Lung microvascular endothelial cell (primary cell): ENCODE measurements at regions not wholly inside any gene's neighbourhood (a gene's known extent, or its start where the extent isn't known, plus 50 kb on each side); places are given as distances from the start of the nearest gene placed in this dataset.
"Not testable (repeated sequence)": the region's sequence is repeated elsewhere in the genome, so short reads cannot be mapped to it uniquely, and the experiment has no call there.

Experiments used
- DNase-seq, 2 donors: peaks; one replicate each; pipeline versions ENCODE4 v3.0.0 to v3.0.0-alpha.2; 2010; ENCODE audit warnings: low read depth in 2 of 2

- DNase-seq = no peak
Observed at GRCh38 chr2:208929139-208929864, 494.5 kb upstream of the MAP2 start.

- DNase-seq = no peak
Observed at GRCh38 chr2:208929894-208930427, 493.9 kb upstream of the MAP2 start.

- no peak for DNase-seq
Observed at GRCh38 chr2:208935531-208935930, 488.3 kb upstream of the MAP2 start.

GRCh38 chr2:208937521-208937920 lies 486.3 kb upstream of the MAP2 start:
- no peak for DNase-seq

- no peak for DNase-seq
Observed at GRCh38 chr2:208939852-208940251, 484.0 kb upstream of the MAP2 start.

- no peak for DNase-seq
Observed at GRCh38 chr2:208945719-208946256, 478.1 kb upstream of the MAP2 start.

- DNase-seq = no peak
Observed at GRCh38 chr2:208948073-208948472, 475.8 kb upstream of the MAP2 start.

- no peak for DNase-seq
Observed at GRCh38 chr2:208970070-208970469, 453.8 kb upstream of the MAP2 start.

GRCh38 chr2:208977582-208977981 lies 446.3 kb upstream of the MAP2 start:
- no peak for DNase-seq

GRCh38 chr2:208978946-208979345 lies 444.9 kb upstream of the MAP2 start:
- no peak for DNase-seq

GRCh38 chr2:208980321-208980720 lies 443.5 kb upstream of the MAP2 start:
- no peak for DNase-seq

- DNase-seq = no peak
Observed at GRCh38 chr2:208982831-208983230, 441.0 kb upstream of the MAP2 start.

GRCh38 chr2:208983486-208983885 lies 440.4 kb upstream of the MAP2 start:
- DNase-seq = no peak

- no peak for DNase-seq
Observed at GRCh38 chr2:208984376-208985090, 439.3 kb upstream of the MAP2 start.

- DNase-seq = no peak
Observed at GRCh38 chr2:208985644-208986043, 438.2 kb upstream of the MAP2 start.

- no peak for DNase-seq
Observed at GRCh38 chr2:208990716-208991115, 433.1 kb upstream of the MAP2 start.

- no peak for DNase-seq
Observed at GRCh38 chr2:208999911-209000310, 423.9 kb upstream of the MAP2 start.

- DNase-seq = no peak
Observed at GRCh38 chr2:209002054-209002453, 421.8 kb upstream of the MAP2 start.

- DNase-seq = no peak
Observed at GRCh38 chr2:209005371-209005770, 418.5 kb upstream of the MAP2 start.

- no peak for DNase-seq
Observed at GRCh38 chr2:209008636-209009287, 415.1 kb upstream of the MAP2 start.

- not testable (repeated sequence) for DNase-seq
Observed at GRCh38 chr2:209018633-209019032, 405.2 kb upstream of the MAP2 start.

GRCh38 chr2:209029249-209029648 lies 394.6 kb upstream of the MAP2 start:
- DNase-seq = no peak
